NOMO-1 (cell line): ENCODE measurements at regions not wholly inside any gene's neighbourhood (a gene's known extent, or its start where the extent isn't known, plus 50 kb on each side); places are given as distances from the start of the nearest gene placed in this dataset.

Experiments used
- DNase-seq, 2 experiments: peaks; one replicate each; lab custom pipeline; 2025; ENCODE audit not compliant: unreplicated experiment in 2 of 2; lab: John Stamatoyannopoulos, UW

DNA sequence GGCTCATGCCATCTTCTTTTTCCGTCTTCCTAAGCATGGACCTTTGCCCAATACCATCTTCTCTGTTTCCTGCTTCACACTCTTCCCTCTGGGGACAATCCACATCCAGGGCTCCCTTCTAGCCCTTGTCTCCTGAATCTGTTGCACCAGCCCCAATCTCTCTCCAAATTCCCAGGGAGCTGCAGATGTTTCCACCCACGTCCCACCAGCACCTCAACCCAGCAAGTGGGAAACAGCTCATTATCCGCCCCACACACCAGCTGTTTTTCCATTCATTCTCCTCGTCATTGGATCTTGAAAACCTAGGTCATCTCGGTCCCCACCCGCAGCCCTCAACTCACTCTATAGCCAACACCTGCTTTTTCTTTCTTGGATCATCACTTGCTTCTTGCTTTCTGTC lies 185.0 kb upstream of the CDYL start:
- DNase-seq: no peak

- no peak for DNase-seq
Measured at GRCh38 chr6:4589295-4589694, 186.9 kb upstream of the CDYL start.

DNA sequence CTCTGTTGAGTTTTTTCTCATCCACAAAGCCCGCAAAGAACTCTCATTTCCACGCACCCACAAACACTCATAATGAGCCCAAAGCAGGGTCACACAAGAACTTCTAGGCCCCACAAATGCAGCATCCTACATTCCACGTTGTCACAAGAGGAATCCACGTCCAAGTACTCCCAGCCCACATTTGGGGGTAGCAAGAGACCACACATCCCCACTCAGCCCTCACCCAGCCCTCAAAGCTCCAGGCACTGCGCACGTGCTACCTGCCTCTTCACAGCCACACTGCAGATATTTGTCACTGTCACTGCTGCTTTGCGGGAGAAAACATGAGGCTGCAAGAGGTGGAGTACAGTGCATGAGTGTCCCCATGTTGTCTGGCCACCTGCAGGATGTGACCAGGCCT lies 187.6 kb upstream of the CDYL start:
- no peak for DNase-seq

- DNase-seq: no peak
Measured at GRCh38 chr6:4588163-4588562, 188.0 kb upstream of the CDYL start.

- DNase-seq: no peak
Measured at GRCh38 chr6:4587171-4587570, 189.0 kb upstream of the CDYL start.

DNA sequence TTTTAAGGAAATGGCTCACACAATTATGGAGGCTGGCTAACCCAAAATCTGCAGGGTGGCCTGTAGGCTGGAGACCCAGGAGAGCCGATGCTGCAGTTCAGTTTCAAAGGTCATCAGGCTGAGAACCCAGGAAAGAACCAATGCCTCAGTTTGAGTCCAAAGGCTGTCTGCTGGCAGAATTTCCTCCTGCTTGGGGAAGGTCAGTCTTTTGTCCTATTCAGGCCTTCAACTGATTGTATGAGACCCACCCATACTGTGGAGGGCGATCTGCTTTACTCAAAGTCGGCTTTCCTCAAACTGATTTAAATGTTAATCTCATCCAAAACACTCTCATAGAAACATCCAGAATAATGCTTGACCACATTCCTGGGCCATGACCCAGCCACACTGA lies 189.7 kb upstream of the CDYL start:
- no peak for DNase-seq

- no peak for DNase-seq
Measured at GRCh38 chr6:4585682-4586468, 190.3 kb upstream of the CDYL start.

DNA sequence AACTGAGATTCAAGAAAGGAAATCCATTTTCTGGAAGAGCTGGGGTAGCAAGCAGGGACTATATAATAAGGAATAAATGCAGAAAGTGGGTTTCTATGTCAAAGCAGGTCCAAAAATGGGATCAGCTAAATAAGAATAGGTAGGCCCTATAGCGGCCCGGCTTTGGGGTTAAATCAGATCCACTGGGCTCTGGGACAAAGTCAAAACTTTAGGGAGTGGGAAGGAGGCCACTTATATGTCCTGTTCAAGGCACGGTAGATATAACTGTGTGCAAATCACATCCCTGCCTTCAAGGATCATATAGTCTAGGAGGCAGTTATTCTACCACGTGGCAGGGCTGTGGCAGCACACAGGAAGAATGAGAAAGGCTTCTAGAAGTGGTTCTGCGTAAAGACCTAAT lies 191.4 kb upstream of the CDYL start:
- no peak for DNase-seq

DNA sequence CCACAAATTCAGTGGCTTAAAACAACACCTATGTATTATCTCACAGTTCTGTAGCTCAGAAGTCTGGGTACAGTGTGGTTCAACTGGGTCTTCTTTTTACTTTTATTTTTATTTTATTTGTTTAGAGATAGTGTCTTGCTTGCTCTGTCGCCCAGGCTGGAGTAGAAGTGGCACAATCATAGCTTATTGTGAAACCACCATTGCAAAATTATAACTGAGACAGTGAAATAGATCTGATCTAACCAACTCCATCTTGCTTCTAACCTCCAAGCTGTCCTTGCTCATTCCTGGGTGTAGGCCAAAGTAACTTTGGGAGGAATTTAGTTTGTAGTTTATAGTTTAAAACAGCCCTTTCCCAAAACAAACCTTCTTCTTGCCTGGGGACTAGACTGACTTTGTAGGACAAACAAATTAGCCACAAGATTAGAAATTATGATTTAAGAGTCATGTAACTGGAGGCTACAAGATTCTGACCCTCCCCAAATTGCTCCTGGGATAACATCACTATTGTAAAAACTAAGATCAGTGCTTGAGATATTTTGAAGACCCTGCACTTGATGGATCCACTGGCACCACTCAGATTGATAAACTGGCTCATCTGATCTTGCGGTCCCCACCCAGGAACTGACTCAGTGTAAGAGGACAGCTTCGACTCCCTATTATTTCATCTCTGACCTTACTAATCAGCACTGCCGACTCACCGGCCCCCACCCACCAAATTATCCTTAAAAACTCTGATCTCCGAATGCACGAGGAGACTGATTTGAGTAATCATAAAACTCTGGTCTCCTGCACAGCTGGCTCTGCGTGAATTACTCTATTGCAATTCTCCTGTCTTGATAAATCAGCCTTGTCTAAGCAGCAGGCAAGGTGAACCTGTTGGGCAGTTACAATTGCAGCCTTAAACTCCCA lies 193.4 kb upstream of the CDYL start:
- DNase-seq: peak in 1 of 2 experiments; percentile 29

- no peak for DNase-seq
Measured at GRCh38 chr6:4581468-4582385, 194.5 kb upstream of the CDYL start.

DNA sequence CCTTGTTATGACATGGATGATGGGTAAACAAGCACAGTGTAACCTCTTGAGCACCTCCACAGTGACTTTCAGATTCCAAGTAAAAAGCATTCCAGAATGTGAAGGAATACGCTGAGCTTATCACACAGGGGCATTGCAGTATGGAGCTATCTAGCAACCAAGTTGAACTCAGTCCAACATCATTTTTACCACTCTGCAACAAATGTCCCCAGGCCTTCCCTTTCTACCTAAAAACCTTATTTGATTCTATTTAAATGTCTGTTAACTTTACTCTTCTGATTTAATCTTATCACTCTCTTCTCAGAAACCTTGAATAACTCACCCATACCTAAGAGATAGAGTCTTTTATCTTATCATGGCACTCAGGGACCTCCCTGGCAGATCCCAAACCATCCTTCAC lies 195.8 kb upstream of the CDYL start:
- DNase-seq: no peak

- no peak for DNase-seq
Measured at GRCh38 chr6:4577406-4577805, 198.8 kb upstream of the CDYL start.

GRCh38 chr6:4575714-4576113 lies 200.5 kb upstream of the CDYL start:
- DNase-seq: no peak

GRCh38 chr6:4574007-4574406 lies 202.2 kb upstream of the CDYL start:
- no peak for DNase-seq

- no peak for DNase-seq
Measured at GRCh38 chr6:4571011-4571410, 205.2 kb upstream of the CDYL start.

DNA sequence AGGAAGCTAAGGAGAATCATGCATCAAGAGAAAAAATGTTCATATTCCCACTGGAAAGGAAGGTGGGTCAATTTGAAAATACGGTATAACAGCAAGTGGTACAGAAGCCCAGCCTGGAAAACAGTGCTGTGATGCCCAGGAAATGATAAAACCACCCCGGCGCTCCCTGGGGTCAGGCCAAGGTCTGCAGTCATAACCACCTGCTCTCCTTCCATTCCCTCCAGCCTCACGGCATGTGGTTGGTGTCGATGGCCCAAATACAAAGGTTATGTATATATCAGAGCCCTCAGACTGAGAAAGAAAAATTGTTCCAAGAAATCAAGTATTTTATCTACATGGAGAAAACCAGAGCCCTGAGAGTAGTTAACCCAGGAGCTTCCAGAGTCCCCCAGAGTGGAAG lies 208.1 kb upstream of the CDYL start:
- no peak for DNase-seq

DNA sequence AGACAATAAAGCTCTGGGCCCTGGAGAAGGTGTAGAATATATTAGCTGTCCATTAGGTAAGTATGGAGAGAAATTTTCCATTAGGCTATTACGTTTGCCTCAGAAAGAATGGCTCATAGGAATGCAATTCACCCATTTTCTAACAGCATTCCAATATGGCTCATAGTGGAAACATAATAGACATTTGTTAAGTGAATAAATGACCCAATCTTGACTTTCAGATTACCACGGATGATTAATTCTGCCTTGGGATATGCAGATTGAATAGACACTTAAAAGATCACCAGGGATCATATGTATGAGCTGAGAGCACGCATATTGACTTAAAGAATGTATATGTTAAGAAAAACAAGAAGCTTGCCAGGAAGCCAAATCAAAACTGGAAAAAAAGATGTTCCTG lies 209.1 kb upstream of the CDYL start:
- no peak for DNase-seq

- DNase-seq: no peak
Measured at GRCh38 chr6:4565301-4566250, 210.6 kb upstream of the CDYL start.

DNA sequence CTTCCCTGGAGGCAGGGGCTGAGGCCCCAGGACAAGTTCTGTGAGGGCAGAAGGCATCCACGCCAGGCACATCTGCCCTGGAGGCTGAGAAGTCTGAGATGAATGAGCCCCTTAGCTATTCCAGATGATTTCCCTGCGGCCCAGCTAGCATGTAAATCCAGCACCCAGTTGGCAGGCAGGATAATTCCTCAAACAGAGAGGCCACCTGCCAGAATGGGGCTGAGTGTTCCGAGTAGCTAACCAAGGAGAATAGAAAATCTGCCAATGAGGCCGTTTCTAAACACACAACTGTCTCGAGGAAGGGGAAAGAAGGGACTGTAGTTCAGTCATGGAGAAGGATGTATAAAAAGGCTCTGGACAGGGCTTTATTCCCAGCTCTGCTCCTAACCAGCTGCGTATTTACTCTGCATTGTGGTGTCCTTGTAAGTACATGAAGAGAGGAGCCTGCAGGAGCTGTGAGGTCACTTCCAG lies 211.4 kb upstream of the CDYL start:
- DNase-seq: no peak

DNA sequence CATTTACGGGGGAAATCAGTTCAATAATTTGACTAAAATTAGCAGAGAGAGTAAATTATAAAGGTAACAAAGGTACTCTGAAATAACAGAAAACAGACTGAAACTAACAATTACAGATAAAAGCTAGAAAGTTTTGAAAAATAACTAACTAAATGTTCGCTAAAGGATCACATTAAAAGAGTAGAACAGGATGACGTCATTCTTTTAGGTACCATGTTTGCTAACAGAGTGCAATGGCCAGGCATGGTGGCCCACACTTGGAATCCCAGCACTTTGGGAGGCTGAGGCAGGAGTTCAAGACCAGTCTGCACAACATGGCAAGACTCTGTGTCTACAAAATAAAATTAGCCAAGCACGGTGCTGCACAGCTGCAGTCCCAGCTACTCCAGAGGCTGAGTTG lies 212.3 kb upstream of the CDYL start:
- no peak for DNase-seq
